HCT116 (cell line): ENCODE measurements at regions not wholly inside any gene's neighbourhood (a gene's known extent, or its start where the extent isn't known, plus 50 kb on each side); places are given as distances from the start of the nearest gene placed in this dataset.

Experiments used
- ATAC-seq: fragments of 200-7000 bp; cut with Tn5 transposase; 2 replicates; pipeline ENCODE4 v1.9.1; 2020; ENCODE audit warnings: mild to moderate bottlenecking, moderate library complexity
- BruUV-seq: library from RNA; stranded (reverse); fragments of 400-500 nt; replicated peaks from 2 replicates; lab custom pipeline; 2021; lab: Mats Ljungman, UMichigan
- CTCF ChIA-PET: fragments of 300-600 bp; sonication (Branson Sonifier 250); formaldehyde crosslinking; loops from one replicate; lab custom pipeline; 2021; ENCODE audit warnings: antibody characterized with exemption; lab: Charles Lee
- POLR2A ChIA-PET: fragments of 300-600, 350-600 bp; sonication (Branson Sonifier 250); formaldehyde crosslinking; loops from one replicate; lab custom pipeline; 2021; ENCODE audit warnings: antibody characterized with exemption; lab: Charles Lee
- RAD21 ChIA-PET, 2 experiments: fragments of 300-600 bp; sonication (Branson Sonifier 250); formaldehyde crosslinking; loops; one replicate each; lab custom pipeline; 2023; ENCODE audit warnings: low total read pairs in 2 of 2; ENCODE audit not compliant: uncharacterized antibody in 2 of 2, unreplicated experiment in 2 of 2, low non-redundant PET in 1 of 2; lab: Charles Lee
- DNase-seq: peaks from one replicate; pipeline ENCODE4 v3.0.0-alpha.2; 2010; ENCODE audit warnings: low read depth, low spot score
- H2AFZ ChIP-seq: fragments of 200-600 bp; shearing (Covaris generic), sonication (generic); 2 replicates; pipeline ENCODE4 v1.6.1; 2017; ENCODE audit warnings: low read depth, mixed run types, mixed read lengths, antibody characterized with exemption, low read length; ENCODE audit not compliant: poor library complexity, severe bottlenecking
- H3K27ac ChIP-seq: 2 replicates; pipeline ENCODE4 v1.5.1; 2012; ENCODE audit warnings: low read depth, low read length
- H3K27me3 ChIP-seq: fragments of 200-600 bp; sonication (generic); 2 replicates; pipeline ENCODE4 v1.6.1; 2016; ENCODE audit warnings: mixed run types, low read length, mixed read lengths; ENCODE audit not compliant: insufficient read depth
- H3K36me3 ChIP-seq, 2 experiments: fragments of 200-500 bp in 1 of 2; fragments of 200-600 bp in 1 of 2; sonication (Bioruptor generic) in 1 of 2; sonication (generic) in 1 of 2; 2 replicates each; pipeline versions ENCODE4 v1.5.1 to v1.6.1; 2014 to 2016; ENCODE audit warnings: low read length in 2 of 2, inconsistent platforms in 1 of 2, mixed read lengths in 1 of 2, mixed run types in 1 of 2; ENCODE audit not compliant: insufficient read depth in 2 of 2, control insufficient read depth in 1 of 2
- H3K4me1 ChIP-seq, 2 experiments: fragments of 200-600 bp in 1 of 2; sonication (generic) in 1 of 2; 2 replicates each; pipeline versions ENCODE4 v1.5.1 to v1.6.1; 2012 to 2017; ENCODE audit warnings: low read length in 2 of 2, inconsistent platforms in 1 of 2, mild to moderate bottlenecking in 1 of 2, mixed read lengths in 1 of 2, mixed run types in 1 of 2, moderate library complexity in 1 of 2; ENCODE audit not compliant: insufficient read depth in 2 of 2, control insufficient read depth in 1 of 2
- H3K4me2 ChIP-seq: fragments of 200-600 bp; sonication (generic); 2 replicates; pipeline ENCODE4 v1.6.1; 2017; ENCODE audit warnings: mixed run types, low read length, mixed read lengths
- H3K4me3 ChIP-seq, 2 experiments: fragments of 200-600 bp in 1 of 2; sonication (generic) in 1 of 2; replicated peaks in 1 of 2; 2 replicates each; pipeline ENCODE4 v1.5.1; 2011 to 2016; ENCODE audit warnings: low read length in 2 of 2, control low read depth in 1 of 2, low read depth in 1 of 2, mild to moderate bottlenecking in 1 of 2, mixed read lengths in 1 of 2, mixed run types in 1 of 2
- H3K79me2 ChIP-seq: fragments of 200-600 bp; sonication (generic); 2 replicates; pipeline ENCODE4 v1.6.1; 2017; ENCODE audit warnings: mild to moderate bottlenecking, mixed run types, low read length, moderate library complexity, mixed read lengths; ENCODE audit not compliant: insufficient read depth
- H3K9ac ChIP-seq: fragments of 200-600 bp; sonication (generic); 2 replicates; pipeline ENCODE4 v1.6.1; 2016; ENCODE audit warnings: low read length, mixed read lengths
- H3K9me2 ChIP-seq: fragments of 200-600 bp; sonication (generic), shearing (Covaris generic); 2 replicates; pipeline ENCODE4 v1.6.1; 2017; ENCODE audit warnings: mixed run types, mild to moderate bottlenecking, moderate library complexity; ENCODE audit not compliant: insufficient read depth
- H3K9me3 ChIP-seq, 2 experiments: fragments of 200-500 bp in 1 of 2; fragments of 200-600 bp in 1 of 2; sonication (Bioruptor generic) in 1 of 2; sonication (generic) in 1 of 2; 2 replicates each; pipeline ENCODE4 v1.6.1; 2014 to 2017; ENCODE audit warnings: low read length in 2 of 2, mixed read lengths in 2 of 2, inconsistent platforms in 1 of 2, low read depth in 1 of 2, mild to moderate bottlenecking in 1 of 2, mixed run types in 1 of 2, moderate library complexity in 1 of 2; ENCODE audit not compliant: control insufficient read depth in 1 of 2, insufficient read depth in 1 of 2
- H4K20me1 ChIP-seq: fragments of 200-600 bp; sonication (generic), shearing (Covaris generic); 2 replicates; pipeline ENCODE4 v1.6.1; 2017; ENCODE audit warnings: mixed run types, mild to moderate bottlenecking, moderate library complexity; ENCODE audit not compliant: insufficient read depth
- CBX3 ChIP-seq: IDR thresholded peaks from 2 replicates; pipeline ENCODE4 v1.6.1; 2012; ENCODE audit warnings: low read depth
- ELF1 ChIP-seq: IDR thresholded peaks from 2 replicates; pipeline ENCODE4 v1.6.1; 2012; ENCODE audit warnings: low read depth, borderline replicate concordance
- EZH2 ChIP-seq: fragments of 200-600 bp; sonication (generic); IDR thresholded peaks from 2 replicates; pipeline ENCODE4 v1.6.1; 2017; ENCODE audit warnings: antibody characterized with exemption, mixed run types
- JUND ChIP-seq: IDR thresholded peaks from 2 replicates; pipeline ENCODE4 v1.6.1; 2012
- POLR2A ChIP-seq: IDR thresholded peaks from 2 replicates; pipeline ENCODE4 v1.7.0; 2011; ENCODE audit warnings: borderline replicate concordance; ENCODE audit not compliant: insufficient read depth, insufficient read length; ENCODE audit errors: extremely low read depth
- POLR2AphosphoS5 ChIP-seq: IDR thresholded peaks from 2 replicates; pipeline ENCODE4 v1.6.1; 2011; ENCODE audit warnings: mild to moderate bottlenecking, low read depth, low read length, moderate library complexity
- SRF ChIP-seq: IDR thresholded peaks from 2 replicates; pipeline ENCODE4 v1.6.1; 2012; ENCODE audit warnings: low read depth
- TCF7L2 ChIP-seq: IDR thresholded peaks from 2 replicates; pipeline ENCODE4 v1.7.0; 2011; ENCODE audit warnings: borderline replicate concordance, inconsistent platforms; ENCODE audit not compliant: insufficient read depth, insufficient read length; ENCODE audit errors: extremely low read depth
- ZFX ChIP-seq: fragments of 450-650 bp; IDR thresholded peaks from 2 replicates; pipeline ENCODE4 v1.6.1; 2017
- ZNF274 ChIP-seq: fragments of 200-500 bp; sonication (Bioruptor generic); IDR thresholded peaks from 2 replicates; pipeline ENCODE4 v1.6.1; 2014; ENCODE audit warnings: mild to moderate bottlenecking, low read depth, low read length, inconsistent platforms
- intact Hi-C: fragments of 100-400 bp; cut with micrococcal nuclease; formaldehyde crosslinking; loops from 2 replicates; pipeline ENCODE4 v1.10.0; 2022
- TF ChIP-seq, protein P1 (sequence below): IDR thresholded peaks from 2 replicates; pipeline ENCODE4 v1.6.1; 2012
- TF ChIP-seq, protein P2 (sequence below): IDR thresholded peaks from 2 replicates; pipeline ENCODE4 v1.6.1; 2012; ENCODE audit warnings: low read depth

DNA sequence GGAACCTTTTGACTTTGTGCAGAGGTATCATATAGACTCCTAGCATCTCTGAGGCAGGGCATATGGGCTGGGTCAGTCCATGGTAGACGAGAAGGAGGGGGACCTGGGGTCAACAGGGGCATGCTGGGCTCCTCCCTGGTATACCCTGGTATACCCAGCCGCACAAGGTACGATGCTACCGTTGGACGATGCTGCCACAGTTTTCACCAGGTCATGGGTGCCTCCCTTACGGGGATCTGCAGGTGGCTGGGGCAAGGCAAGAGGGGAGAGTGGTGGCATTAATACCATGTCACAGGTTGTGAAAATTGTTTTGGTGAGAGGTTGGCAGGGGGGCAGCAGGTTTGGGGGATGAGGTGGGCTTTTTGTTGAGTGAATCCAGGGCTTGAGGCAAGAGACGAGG lies 149.8 kb downstream of the TSN start:
- intact Hi-C loops, result no loop called here
- H3K9ac ChIP-seq, result no peak overlapping the region
- H3K4me3 ChIP-seq, result no peak overlapping the region
- H3K79me2 ChIP-seq, result no peaks in the 10 kb centered on the region
- no TSS peak for BruUV-seq
- H3K27ac ChIP-seq, result no peak overlapping the region
- POLR2A ChIA-PET, result no interaction called here
- H3K36me3 ChIP-seq, result no peaks in the 10 kb centered on the region
- no peaks in the 10 kb centered on the region for H4K20me1 ChIP-seq
- H3K9me2 ChIP-seq, result no peaks in the 10 kb centered on the region
- H3K27me3 ChIP-seq, result peaks cover 12% of the 10 kb centered on the region
- CTCF ChIA-PET, result no interaction called here
- RAD21 ChIA-PET, result no interaction called here
- ATAC-seq, result no peak
- H3K4me2 ChIP-seq, result no peak overlapping the region
- H2AFZ ChIP-seq, result no peak overlapping the region
- H3K4me1 ChIP-seq, result no peaks in the 10 kb centered on the region
- TF ChIP-seq ZNF274 (no peak), SRF (no peak), POLR2A (no peak), TCF7L2 (no peak), ELF1 (no peak), ZFX (no peak), EZH2 (no peak), CBX3 (no peak)
- TF ChIP-seq, protein P1, sequence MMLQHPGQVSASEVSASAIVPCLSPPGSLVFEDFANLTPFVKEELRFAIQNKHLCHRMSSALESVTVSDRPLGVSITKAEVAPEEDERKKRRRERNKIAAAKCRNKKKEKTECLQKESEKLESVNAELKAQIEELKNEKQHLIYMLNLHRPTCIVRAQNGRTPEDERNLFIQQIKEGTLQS, result no peak
- DNase-seq, result no peak
- no peaks in the 10 kb centered on the region for H3K9me3 ChIP-seq

DNA sequence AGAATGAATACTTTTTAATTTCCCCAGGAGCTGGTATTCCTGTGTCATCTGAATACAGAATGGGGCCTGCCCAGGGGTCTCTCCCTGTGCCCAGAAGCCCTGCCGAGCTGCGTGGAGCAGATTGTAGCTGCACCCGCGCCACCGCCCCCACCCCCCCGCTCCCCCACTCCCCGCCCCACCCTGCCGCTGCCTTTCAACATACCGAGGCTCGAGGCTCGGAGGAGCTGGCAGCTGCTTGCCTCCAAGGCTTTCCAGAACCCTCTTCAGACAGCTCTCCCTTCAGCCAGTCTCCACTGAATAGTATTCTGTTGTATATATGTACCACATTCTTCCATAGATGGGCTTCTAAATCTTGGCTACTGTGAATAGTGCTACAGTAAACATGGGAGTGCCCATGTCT lies 150.7 kb downstream of the TSN start:
- TF ChIP-seq POLR2A, result no peak
- TF ChIP-seq, protein P1, result no peak
- TF ChIP-seq SRF, result no peak
- no peak for TF ChIP-seq POLR2AphosphoS5
- no peak for TF ChIP-seq EZH2
- TF ChIP-seq, protein P2, sequence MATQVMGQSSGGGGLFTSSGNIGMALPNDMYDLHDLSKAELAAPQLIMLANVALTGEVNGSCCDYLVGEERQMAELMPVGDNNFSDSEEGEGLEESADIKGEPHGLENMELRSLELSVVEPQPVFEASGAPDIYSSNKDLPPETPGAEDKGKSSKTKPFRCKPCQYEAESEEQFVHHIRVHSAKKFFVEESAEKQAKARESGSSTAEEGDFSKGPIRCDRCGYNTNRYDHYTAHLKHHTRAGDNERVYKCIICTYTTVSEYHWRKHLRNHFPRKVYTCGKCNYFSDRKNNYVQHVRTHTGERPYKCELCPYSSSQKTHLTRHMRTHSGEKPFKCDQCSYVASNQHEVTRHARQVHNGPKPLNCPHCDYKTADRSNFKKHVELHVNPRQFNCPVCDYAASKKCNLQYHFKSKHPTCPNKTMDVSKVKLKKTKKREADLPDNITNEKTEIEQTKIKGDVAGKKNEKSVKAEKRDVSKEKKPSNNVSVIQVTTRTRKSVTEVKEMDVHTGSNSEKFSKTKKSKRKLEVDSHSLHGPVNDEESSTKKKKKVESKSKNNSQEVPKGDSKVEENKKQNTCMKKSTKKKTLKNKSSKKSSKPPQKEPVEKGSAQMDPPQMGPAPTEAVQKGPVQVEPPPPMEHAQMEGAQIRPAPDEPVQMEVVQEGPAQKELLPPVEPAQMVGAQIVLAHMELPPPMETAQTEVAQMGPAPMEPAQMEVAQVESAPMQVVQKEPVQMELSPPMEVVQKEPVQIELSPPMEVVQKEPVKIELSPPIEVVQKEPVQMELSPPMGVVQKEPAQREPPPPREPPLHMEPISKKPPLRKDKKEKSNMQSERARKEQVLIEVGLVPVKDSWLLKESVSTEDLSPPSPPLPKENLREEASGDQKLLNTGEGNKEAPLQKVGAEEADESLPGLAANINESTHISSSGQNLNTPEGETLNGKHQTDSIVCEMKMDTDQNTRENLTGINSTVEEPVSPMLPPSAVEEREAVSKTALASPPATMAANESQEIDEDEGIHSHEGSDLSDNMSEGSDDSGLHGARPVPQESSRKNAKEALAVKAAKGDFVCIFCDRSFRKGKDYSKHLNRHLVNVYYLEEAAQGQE, result no peak
- TF ChIP-seq JUND, result no peak
- TF ChIP-seq, all 23 proteins: peak for 0
- Histone ChIP-seq H3K27ac (no peak overlapping the region), H3K9me3 (no peaks in the 10 kb centered on the region), H3K4me3 (no peak overlapping the region), H3K4me1 (no peaks in the 10 kb centered on the region), H3K79me2 (no peaks in the 10 kb centered on the region), H4K20me1 (no peaks in the 10 kb centered on the region), H2AFZ (no peak overlapping the region), H3K27me3 (peaks cover 22% of the 10 kb centered on the region), H3K36me3 (no peaks in the 10 kb centered on the region), H3K9ac (no peak overlapping the region), H3K9me2 (no peaks in the 10 kb centered on the region), H3K4me2 (no peak overlapping the region)
- POLR2A ChIA-PET, result no interaction called here
- intact Hi-C loops, result no loop called here
- RAD21 ChIA-PET, result no interaction called here
- DNase-seq (no peak), ATAC-seq (no peak)
- no TSS peak for BruUV-seq
- CTCF ChIA-PET, result interaction anchor here (1.5 kb wide), 1 partner anchor 9 kb away, joined by 3 read pairs; no protein-coding TSS in a partner anchor
